AG10803 (cell line): ENCODE measurements at regions not wholly inside any gene's neighbourhood (a gene's known extent, or its start where the extent isn't known, plus 50 kb on each side); places are given as distances from the start of the nearest gene placed in this dataset.
A peak's percentile ranks its signal among the peaks of the same experiment; 100 is the strongest.
"Not testable (repeated sequence)": the region's sequence is repeated elsewhere in the genome, so short reads cannot be mapped to it uniquely, and the experiment has no call there.

Source experiments
- DNase-seq: peaks from one replicate; pipeline ENCODE4 v3.0.0; 2010; ENCODE audit warnings: low read depth
- H3K4me3 ChIP-seq: 2 replicates; pipeline ENCODE4 v1.5.1; 2011; ENCODE audit warnings: mild to moderate bottlenecking, low read length, control low read depth

DNA sequence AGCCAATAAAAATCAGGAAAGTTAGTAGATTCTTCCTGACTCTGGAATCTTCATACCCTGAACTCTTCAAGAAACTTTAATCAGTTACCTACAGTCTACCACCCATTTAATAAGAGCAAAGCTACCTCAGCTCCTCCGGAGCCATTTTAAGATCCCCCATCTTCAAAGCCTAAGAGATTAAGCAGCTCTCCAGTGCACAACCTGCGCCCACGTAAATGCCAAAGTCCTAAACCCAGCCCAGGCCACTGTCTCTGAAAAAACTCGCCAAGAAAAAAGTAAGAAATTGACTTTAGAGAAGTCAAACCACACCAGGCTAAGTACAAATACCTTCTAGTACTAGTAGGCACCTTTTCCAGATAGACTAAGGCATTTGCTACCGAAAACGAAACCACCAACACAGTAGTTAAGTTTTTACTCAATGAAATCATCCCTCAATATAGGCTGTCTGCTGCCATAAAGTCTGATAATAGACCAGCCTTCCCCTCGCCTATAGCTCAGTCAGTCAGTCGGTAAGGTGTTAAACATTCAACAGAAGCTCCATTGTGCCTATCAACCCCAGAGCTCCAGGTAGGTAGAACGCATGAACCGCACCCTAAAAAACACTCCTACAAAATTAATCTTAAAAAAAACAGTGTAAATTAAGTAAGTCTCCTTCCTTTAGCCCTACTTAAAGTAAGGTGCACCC lies 122.2 kb upstream of the DEFB108B start:
- DNase-seq, H3K4me3 ChIP-seq: not testable (repeated sequence)

DNA sequence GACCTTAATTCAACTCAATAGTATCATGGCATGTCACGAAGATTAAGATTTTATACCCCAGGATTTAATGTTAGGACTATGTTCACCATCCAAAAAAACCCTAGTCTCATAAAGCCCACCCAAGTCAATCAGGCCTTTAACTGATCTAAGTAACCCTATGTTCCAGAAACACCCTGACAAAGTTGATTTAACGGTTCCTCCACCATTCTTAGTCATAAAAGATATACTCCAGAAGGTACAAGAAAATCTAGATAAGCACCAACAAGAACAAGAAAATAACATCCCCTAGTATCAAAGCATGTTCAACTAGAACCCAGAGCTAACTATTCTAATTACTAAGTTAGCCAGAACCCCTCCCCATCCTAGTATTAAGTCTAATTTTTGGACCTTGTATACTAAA lies 120.7 kb upstream of the DEFB108B start:
- not testable (repeated sequence) for DNase-seq, H3K4me3 ChIP-seq

DNA sequence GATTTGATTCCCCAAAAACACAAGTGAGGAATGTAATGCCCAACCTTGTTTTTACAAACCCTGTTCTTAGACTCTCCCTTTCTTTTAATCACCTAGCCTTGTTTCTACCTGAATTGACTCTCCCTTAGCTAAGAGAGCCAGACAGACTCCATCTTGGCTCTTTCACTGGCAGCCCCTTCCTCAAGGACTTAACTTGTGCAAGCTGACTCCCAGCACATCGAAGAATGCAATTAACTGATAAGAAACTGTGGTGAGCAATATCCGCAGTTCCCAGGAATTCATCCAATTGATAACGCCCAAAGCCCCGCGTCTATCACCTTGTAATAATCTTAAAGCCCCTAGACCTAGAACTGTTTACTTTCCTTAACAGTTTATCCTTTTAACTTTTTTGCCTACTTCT lies 120.2 kb upstream of the DEFB108B start:
- H3K4me3 ChIP-seq, DNase-seq: not testable (repeated sequence)

DNA sequence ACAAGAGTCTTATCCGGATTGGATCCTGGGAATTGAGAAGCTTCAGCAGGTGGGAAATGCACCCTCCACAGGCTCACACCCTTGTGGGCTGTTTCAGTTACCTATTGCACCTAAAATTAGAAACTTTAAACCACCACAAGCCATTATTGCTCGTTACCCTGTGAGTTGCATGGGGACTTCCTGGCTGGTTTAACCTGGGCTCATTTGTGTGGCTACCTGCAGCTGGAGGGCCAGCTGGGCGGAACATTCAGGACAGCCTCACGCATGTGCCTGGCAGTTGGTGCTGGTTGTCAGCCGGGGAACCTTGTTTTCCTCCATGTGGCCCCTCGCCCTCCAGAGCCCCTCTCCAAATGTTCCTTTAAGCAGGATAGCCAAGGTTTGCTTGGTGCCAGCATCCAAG lies 118.5 kb upstream of the DEFB108B start:
- DNase-seq, H3K4me3 ChIP-seq: not testable (repeated sequence)

DNA sequence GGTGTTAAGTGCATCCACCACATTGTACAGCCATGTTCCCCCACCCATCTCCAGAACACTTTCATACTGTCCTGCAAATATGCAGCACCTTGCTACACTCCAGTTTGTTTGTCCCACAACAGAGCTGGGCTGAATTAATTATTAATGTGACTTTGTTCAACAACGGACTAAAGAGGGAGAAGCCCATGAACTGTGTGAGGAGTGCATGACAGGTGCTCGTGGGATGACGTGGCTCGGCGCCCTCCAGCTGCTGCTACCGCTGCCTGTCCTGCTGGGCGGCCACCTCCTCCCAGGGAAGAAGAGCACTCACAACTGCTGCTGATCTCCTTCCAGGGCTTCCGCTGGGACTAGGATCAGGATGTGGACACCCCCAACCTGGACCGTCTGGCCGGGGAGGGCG lies 111.2 kb upstream of the DEFB108B start:
- DNase-seq, H3K4me3 ChIP-seq: not testable (repeated sequence)

DNA sequence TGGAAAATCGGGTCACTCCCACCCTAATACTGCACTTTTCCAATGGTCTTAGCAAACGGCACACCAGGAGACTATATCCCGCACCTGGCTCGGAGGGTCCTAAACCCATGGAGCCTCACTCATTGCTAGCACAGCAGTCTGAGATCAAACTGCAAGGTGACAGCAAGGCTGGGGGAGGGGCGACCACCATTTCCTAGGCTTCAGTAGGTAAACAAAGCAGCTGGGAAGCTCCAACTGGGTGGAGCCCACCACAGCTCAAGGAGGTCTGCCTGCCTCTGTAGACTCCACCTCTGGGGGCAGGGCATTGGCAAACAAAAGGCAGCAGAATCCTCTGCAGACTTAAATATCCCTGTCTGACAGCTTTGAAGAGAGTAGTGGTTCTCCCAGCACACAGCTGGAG lies 109.0 kb upstream of the DEFB108B start:
- DNase-seq, H3K4me3 ChIP-seq: not testable (repeated sequence)

DNA sequence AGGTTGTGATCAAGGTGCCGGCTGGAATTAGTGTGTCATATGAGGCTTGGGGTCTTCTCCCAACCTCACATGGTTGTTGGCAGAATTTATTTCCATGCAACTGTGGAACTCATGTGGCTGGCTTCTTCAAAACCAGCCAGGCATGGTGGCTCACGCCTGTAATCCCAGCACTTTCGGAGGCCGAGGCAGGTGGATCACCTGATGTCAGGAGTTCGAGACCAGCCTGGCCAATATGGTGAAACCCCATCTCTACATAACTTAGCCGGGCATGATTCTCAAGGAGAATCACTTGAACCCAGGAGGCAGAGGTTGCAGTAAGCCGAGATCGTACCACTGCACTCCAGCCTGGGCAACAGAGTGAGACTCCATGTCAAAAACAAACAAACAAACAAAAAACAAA lies 102.3 kb upstream of the DEFB108B start:
- H3K4me3 ChIP-seq, DNase-seq: not testable (repeated sequence)

DNA sequence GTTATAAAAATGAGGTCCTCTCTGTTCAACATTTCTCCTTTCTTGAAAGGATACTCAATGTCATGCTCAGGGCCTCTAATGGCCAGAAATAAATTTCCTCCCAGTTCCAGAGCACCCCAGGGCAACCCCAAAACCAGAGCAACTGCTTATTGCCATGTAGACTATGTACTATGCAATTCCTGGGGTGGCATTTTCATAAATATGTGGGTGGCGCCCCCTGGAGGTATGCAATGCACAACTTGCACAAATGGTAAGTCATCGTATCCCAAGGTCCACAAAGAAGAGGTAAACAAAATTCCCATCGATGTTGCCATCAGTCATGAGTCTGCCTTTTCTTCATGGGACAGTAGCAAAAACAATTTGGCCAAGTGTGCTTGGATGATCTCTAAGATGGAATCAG lies 98.6 kb upstream of the DEFB108B start:
- DNase-seq, H3K4me3 ChIP-seq: not testable (repeated sequence)

DNA sequence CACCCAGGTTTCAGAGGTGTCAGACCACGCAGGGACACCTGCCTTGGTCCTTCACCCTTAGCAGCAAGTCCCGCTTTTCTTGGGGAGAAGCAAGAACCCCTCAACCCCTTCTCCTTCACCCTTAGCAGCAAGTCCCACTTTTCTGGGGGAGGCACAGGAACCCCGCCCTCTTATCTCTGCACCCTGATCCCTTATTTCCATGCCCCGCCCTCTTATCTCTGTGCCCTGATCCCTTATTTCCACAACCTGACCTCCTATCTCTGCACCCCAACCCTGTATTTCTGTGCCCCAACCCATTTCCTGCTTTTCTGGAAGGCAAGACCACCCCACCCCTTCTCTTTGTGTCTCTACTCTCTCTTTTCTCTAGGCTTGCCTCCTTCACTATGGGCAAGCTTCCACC lies 94.7 kb upstream of the DEFB108B start:
- not testable (repeated sequence) for DNase-seq

DNA sequence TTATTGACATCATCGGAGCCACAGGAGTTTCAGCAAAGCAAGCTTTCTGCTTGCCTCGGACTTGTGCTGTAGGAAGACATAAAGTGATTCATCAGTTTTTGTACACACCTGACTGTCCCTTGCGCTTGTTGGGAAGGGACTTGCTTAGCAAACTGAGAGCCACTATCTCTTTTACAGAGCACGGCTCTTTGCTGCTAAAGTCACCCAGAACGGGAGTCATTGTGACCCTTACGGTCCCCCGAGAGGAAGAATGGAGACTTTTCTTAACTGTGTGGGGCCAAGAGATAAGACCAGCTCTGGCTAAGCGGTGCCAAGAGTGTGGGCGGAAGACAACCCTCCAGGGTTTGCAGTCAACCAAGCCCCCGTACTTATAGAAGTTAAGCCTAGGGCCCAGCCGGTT lies 89.6 kb upstream of the DEFB108B start:
- not testable (repeated sequence) for H3K4me3 ChIP-seq, DNase-seq

More for the DNA sequence above, 94.7 kb upstream of the DEFB108B start:
- not testable (repeated sequence) for H3K4me3 ChIP-seq

DNA sequence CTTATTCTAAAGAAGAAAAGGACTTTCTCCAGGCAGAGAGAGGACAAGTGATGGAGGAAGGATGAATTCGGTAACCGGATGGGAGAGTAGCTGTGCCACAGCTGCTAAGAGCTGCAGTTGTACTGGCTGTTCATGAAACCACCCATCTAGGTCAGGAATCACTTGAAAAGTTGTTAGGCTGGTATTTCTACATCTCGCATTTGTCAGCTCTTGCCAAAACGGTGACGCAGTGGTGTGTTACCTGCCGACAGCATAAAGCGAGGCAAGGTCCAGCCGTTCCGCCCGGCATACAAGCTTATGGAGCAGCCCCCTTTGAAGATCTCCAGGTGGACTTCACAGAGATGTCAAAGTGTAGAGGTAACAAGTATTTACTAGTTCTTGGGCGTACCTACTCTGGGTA lies 87.3 kb upstream of the DEFB108B start:
- not testable (repeated sequence) for DNase-seq, H3K4me3 ChIP-seq

DNA sequence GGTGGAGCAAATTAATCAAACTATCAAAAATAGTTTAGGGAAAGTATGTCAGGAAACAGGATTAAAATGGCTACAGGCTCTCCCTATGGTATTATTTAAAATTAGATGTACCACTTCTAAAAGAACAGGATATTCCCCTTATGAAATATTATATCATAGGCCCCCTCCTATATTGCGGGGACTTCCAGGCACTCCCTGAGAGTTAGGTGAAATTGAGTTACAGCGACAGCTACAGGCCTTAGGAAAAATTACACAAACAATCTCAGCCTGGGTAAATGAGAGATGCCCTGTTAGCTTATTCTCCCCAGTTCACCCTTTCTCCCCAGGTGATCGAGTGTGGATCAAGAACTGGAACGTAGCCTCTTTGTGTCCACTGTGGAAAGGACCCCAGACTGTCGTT lies 86.7 kb upstream of the DEFB108B start:
- not testable (repeated sequence) for DNase-seq, H3K4me3 ChIP-seq

DNA sequence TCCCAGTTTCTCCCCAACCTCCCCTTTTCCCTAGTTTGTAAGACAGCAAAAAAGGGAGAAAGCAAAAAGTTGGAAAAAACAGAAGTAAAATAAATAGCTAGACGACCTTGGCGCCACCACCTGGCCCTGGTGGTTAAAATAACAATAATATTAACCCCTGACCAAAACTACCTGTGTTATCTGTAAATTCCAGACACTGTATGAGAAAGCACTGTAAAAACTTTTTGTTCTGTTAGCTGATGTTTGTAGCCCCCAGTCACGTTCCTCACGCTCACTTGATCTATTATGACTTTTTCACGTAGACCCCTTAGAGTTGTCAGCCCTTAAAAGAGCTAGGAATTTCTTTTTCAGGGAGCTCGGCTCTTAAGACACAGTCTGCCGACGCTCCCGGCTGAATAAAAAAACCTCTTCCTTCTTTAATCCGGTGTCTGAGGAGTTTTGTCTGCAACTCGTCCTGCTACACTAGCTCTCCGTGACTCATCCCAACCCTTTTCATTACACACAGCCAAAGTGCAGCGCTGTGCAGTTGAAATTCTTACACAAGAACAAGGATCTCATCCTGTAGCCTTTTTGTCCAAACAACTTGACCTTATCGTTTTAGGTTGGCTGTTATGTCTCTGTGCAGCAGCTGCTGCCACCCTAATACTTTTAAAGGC lies 83.9 kb upstream of the DEFB108B start:
- not testable (repeated sequence) for H3K4me3 ChIP-seq
- DNase-seq: peak; percentile 9

DNA sequence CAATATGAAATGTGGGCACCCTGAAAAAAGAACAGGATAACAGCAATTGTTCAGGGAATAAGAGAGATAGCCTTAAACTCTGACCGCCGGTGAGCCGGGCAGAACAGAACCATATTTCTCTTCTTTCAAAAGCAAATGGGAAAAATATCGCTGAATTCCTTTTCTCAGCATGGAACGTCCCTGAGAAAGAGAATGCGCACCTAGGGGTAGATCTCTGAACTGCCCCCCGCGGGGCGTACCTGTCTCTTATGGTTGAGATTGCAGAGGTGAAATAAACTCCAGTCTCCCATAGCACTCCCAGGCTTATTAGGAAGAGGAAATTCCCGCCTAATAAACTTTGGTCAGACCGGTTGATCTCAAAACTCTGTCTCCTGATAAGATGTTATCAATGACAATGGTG lies 82.1 kb upstream of the DEFB108B start:
- DNase-seq, H3K4me3 ChIP-seq: not testable (repeated sequence)

DNA sequence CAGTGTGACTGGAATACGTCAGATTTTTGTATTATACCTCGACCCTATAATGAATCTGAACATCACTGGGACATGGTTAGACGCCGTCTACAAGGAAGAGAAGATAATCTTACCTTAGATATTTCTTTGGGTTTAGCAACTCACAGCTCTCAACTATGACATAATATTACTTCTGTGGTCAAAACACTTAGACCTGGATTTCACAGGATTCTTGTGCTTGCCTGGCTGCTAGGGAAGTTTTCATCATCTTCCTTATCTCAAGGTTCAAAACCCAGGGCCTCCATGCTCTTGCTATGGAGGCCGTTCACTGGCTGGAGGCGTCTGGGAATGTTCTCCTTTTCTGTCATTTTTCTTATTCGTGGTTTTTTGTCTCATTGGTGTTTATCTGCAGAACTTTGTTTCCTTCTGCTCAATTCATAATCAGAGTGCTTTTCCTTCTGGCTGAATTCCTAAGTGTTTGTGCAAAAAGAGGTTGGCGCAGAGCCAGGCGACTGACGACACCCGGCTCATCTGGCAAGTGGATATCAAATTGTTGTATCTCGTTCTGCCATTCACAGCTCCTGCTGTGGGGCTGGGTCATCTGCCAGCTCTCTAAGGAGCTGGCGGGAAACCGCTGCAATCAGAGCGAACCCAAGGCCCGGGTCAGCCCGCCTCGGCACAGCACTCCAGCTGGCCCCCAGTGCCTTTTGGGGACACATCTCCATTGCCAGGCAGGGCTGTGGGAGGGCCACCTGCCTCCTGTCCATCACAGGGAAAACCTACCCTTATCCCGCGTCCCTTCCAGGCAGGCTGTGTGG lies 68.1 kb upstream of the DEFB108B start:
- DNase-seq, H3K4me3 ChIP-seq: not testable (repeated sequence)

DNA sequence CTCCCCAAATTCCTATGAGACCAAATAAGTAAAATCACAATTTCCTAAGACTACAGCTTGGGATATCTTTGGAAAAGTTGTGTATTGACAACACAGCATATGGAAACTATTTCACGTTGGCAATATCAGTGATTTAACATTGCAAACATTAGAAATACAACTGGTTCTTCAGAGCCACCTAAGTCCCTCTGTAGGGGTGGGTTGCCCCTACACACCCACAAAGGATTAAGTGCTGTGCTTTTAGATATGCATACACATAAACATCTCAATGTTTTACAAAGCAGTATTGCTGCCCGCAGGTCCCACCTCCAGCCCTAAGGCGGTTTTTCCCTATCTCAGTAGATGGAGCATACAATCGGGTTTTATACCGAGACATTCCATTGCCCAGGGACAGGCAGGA lies 66.0 kb upstream of the DEFB108B start:
- H3K4me3 ChIP-seq, DNase-seq: not testable (repeated sequence)

DNA sequence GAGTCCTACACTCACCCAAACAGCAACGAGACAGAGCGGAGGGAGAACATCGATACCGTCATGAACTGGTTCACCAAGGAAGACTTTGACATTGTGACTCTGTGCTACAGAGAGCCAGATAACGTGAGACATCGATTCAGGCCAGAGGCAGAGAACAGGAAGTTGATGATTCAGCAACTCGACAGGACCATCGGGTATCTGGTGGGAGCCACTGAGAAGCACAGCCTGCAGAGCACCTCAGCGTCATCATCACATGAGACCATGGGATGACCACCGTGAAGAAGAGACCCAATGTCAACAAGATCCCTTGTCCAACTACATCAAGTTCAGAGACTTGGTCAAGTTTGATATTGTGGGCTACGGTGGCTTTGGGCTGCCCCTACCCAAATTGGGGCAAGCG lies 60.8 kb upstream of the DEFB108B start:
- not testable (repeated sequence) for H3K4me3 ChIP-seq, DNase-seq
